K562 (cell line): ENCODE measurements at regions not wholly inside any gene's neighbourhood (a gene's known extent, or its start where the extent isn't known, plus 50 kb on each side); places are given as distances from the start of the nearest gene placed in this dataset.

Source experiments
- ATAC-seq: fragments of 200-7000 bp; cut with Tn5 transposase; 3 replicates; pipeline ENCODE4 v1.9.1; 2020; ENCODE audit warnings: moderate library complexity
- BruUV-seq: library from RNA; stranded (reverse); fragments of 400-500 nt; replicated peaks from 2 replicates; lab custom pipeline; 2021; lab: Mats Ljungman, UMichigan
- CTCF ChIA-PET: fragments of 300-600 bp; formaldehyde crosslinking; extraction: SDS; loops from one replicate; lab custom pipeline; 2021; ENCODE audit warnings: low intra/inter-chr PET ratio; lab: Yijun Ruan, JAX
- POLR2A ChIA-PET: fragments of 300-600, 350-650 bp; sonication (Branson Sonifier 250); formaldehyde crosslinking; extraction: SDS; loops from one replicate; lab custom pipeline; 2021; ENCODE audit warnings: antibody characterized with exemption, inconsistent platforms; lab: Yijun Ruan, JAX
- DNase-seq, 4 experiments: peaks; one replicate each; pipeline versions ENCODE4 v3.0.0 to v3.0.0-alpha.2; 2011 to 2018; ENCODE audit warnings: low spot score in 3 of 4, mixed read lengths in 3 of 4; ENCODE audit errors: extremely low read depth in 1 of 4
- FAIRE-seq: peaks from 2 replicates; lab custom pipeline; 2011; peaks lifted over from hg19 to GRCh38; lab: Jason Lieb, UNC
- H2AFZ ChIP-seq: 2 replicates; pipeline ENCODE4 v1.6.0; 2011; ENCODE audit warnings: low read depth, low read length, control low read depth, inconsistent platforms
- H3K27ac ChIP-seq: fragments of 200-600 bp; 3 replicates; pipeline ENCODE4 v1.8.0; 2011; ENCODE audit warnings: low read depth, mild to moderate bottlenecking, control low read depth, inconsistent platforms, low read length, moderate library complexity, mixed read lengths; ENCODE audit errors: extremely low read depth
- H3K27me3 ChIP-seq, 2 experiments: fragments of 300-600 bp in 1 of 2; 2 replicates in 1 of 2; 3 replicates in 1 of 2; pipeline versions ENCODE4 v1.6.0 to v1.8.0; 2011; ENCODE audit warnings: inconsistent platforms in 2 of 2, low read length in 2 of 2, mild to moderate bottlenecking in 1 of 2, mixed read lengths in 1 of 2, moderate library complexity in 1 of 2; ENCODE audit not compliant: control insufficient read depth in 2 of 2, insufficient read depth in 2 of 2
- H3K36me3 ChIP-seq: fragments of 300-600 bp; 3 replicates; pipeline ENCODE4 v1.8.0; 2011; ENCODE audit warnings: mild to moderate bottlenecking, low read length, inconsistent platforms; ENCODE audit not compliant: control insufficient read depth, insufficient read depth
- H3K4me1 ChIP-seq, 2 experiments: fragments of 200-600 bp in 1 of 2; replicated peaks in 1 of 2; 2 replicates in 1 of 2; 3 replicates in 1 of 2; pipeline versions ENCODE4 v1.5.1 to v1.8.0; 2011; ENCODE audit warnings: inconsistent platforms in 2 of 2, low read length in 2 of 2, mild to moderate bottlenecking in 1 of 2, mixed read lengths in 1 of 2, moderate library complexity in 1 of 2; ENCODE audit not compliant: control insufficient read depth in 2 of 2, insufficient read depth in 2 of 2
- H3K4me2 ChIP-seq: 2 replicates; pipeline ENCODE4 v1.6.1; 2011; ENCODE audit warnings: low read length, control low read depth, inconsistent platforms, mixed read lengths; ENCODE audit not compliant: insufficient read depth
- H3K4me3 ChIP-seq: fragments of 200-600 bp; sonication (generic), shearing (Covaris generic); 2 replicates; pipeline ENCODE4 v1.5.1; 2016; ENCODE audit warnings: control low read depth, inconsistent platforms
- H3K79me2 ChIP-seq: fragments of 200-600 bp; 3 replicates; pipeline ENCODE4 v1.8.0; 2011; ENCODE audit warnings: low read length, inconsistent platforms; ENCODE audit not compliant: control insufficient read depth, insufficient read depth
- H3K9ac ChIP-seq, 2 experiments: 2 replicates each; pipeline versions ENCODE4 v1.6.0 to v1.6.1; 2011; ENCODE audit warnings: low read depth in 2 of 2, low read length in 2 of 2, control low read depth in 1 of 2, inconsistent platforms in 1 of 2, mild to moderate bottlenecking in 1 of 2, mixed read lengths in 1 of 2; ENCODE audit not compliant: insufficient read depth in 1 of 2
- H3K9me1 ChIP-seq: one replicate; pipeline ENCODE4 v1.6.0; 2011; ENCODE audit warnings: inconsistent platforms, mild to moderate bottlenecking, low read length, moderate library complexity; ENCODE audit not compliant: control insufficient read depth, insufficient read depth
- H3K9me3 ChIP-seq: replicated peaks from 2 replicates; pipeline ENCODE4 v1.5.1; 2011; ENCODE audit warnings: low read depth, low read length, inconsistent platforms; ENCODE audit not compliant: control insufficient read depth, insufficient read depth
- H4K20me1 ChIP-seq: replicated peaks from 2 replicates; pipeline ENCODE4 v1.6.1; 2011; ENCODE audit warnings: low read length, inconsistent platforms, mixed read lengths; ENCODE audit not compliant: control insufficient read depth, insufficient read depth
- CEBPG ChIP-seq, 3 experiments: fragments of 200-800 bp in 1 of 3; sonication (Bioruptor generic) in 1 of 3; sonication (generic) in 1 of 3; formaldehyde crosslinking in 1 of 3; IDR thresholded peaks in 2 of 3; conservative IDR thresholded peaks in 1 of 3; 2 replicates each; pipeline versions ENCODE4 v1.6.1 to v1.8.0; 2016 to 2022; ENCODE audit warnings: missing compliant biosample characterization in 2 of 3, missing genetic modification characterization in 2 of 3, mild to moderate bottlenecking in 1 of 3, missing genetic modification reagents in 1 of 3
- CTCFL ChIP-seq: IDR thresholded peaks from 2 replicates; pipeline ENCODE4 v1.6.1; 2011; ENCODE audit warnings: borderline replicate concordance, low read depth, mild to moderate bottlenecking, moderate library complexity, low read length; ENCODE audit not compliant: insufficient read depth, poor library complexity, severe bottlenecking
- ELF4 ChIP-seq: fragments of 450-650 bp; formaldehyde crosslinking; IDR thresholded peaks from 2 replicates; pipeline ENCODE4 v1.4.0; 2022; ENCODE audit warnings: missing genetic modification characterization
- FOXK1 ChIP-seq: sonication (generic); formaldehyde crosslinking; IDR thresholded peaks from 2 replicates; pipeline ENCODE4 v1.8.0; 2022; ENCODE audit warnings: missing genetic modification reagents, mild to moderate bottlenecking, borderline replicate concordance
- MLX ChIP-seq, 2 experiments: fragments of 450-650 bp in 1 of 2; sonication (generic) in 1 of 2; formaldehyde crosslinking; conservative IDR thresholded peaks; 2 replicates each; pipeline versions ENCODE4 v1.4.0 to v1.8.1; 2020 to 2022; ENCODE audit warnings: mild to moderate bottlenecking in 1 of 2, missing genetic modification reagents in 1 of 2
- RFX1 ChIP-seq: fragments of 450-650 bp; IDR thresholded peaks from 2 replicates; pipeline ENCODE4 v1.6.1; 2016; ENCODE audit warnings: mild to moderate bottlenecking, moderate library complexity
- TARDBP ChIP-seq: fragments of 450-650 bp; IDR thresholded peaks from 2 replicates; pipeline ENCODE4 v1.6.1; 2016
- TSHZ1 ChIP-seq: fragments of 250-450 bp; sonication (Bioruptor Pico); IDR thresholded peaks from 2 replicates; pipeline ENCODE4 v1.4.0; 2020; ENCODE audit warnings: mild to moderate bottlenecking, moderate library complexity
- ZFPM2 ChIP-seq: fragments of 250-450 bp; sonication (Bioruptor Pico); IDR thresholded peaks from 2 replicates; pipeline ENCODE4 v1.5.1; 2022; ENCODE audit warnings: mild to moderate bottlenecking
- ZNF175 ChIP-seq: fragments of 200-800 bp; sonication (Bioruptor generic); IDR thresholded peaks from 2 replicates; pipeline ENCODE4 v1.6.1; 2016; ENCODE audit warnings: low read depth, mild to moderate bottlenecking, missing genetic modification characterization, missing compliant biosample characterization
- ZNF280B ChIP-seq: fragments of 250-450 bp; sonication (Bioruptor Pico); IDR thresholded peaks from 2 replicates; pipeline ENCODE4 v1.5.1; 2021; ENCODE audit warnings: mild to moderate bottlenecking
- ZNF444 ChIP-seq: fragments of 250-450 bp; sonication (Bioruptor Pico); IDR thresholded peaks from 2 replicates; pipeline ENCODE4 v1.4.0; 2020; ENCODE audit warnings: mild to moderate bottlenecking, moderate library complexity
- ZNF695 ChIP-seq: fragments of 450-650 bp; formaldehyde crosslinking; IDR thresholded peaks from 2 replicates; pipeline ENCODE4 v1.4.0; 2020; ENCODE audit warnings: mild to moderate bottlenecking, moderate library complexity
- WGBS: fragments of 100-300 bp; shearing (Covaris generic); methylation state at CpG from one replicate; pipeline ENCODE4 v1.1.6; 2016; ENCODE audit warnings: low coverage, mixed read lengths; ENCODE audit not compliant: insufficient coverage; ENCODE audit errors: missing lambda C conversion rate; 5-methylcytosine and 5-hydroxymethylcytosine counted together
- in situ Hi-C: fragments of 300-500 bp; cut with MboI; formaldehyde crosslinking; loops from 4 replicates; pipeline ENCODE4 v1.15.0; 2018; ENCODE audit warnings: inconsistent platforms, mixed read lengths
- intact Hi-C: fragments of 100-400 bp; cut with micrococcal nuclease; formaldehyde crosslinking; loops from 2 replicates; pipeline ENCODE4 v1.14.2; 2022

- TF ChIP-seq CTCFL = no peak
- TF ChIP-seq ELF4 (CRISPR knock-in tag) = no peak
- TF ChIP-seq ZNF280B = no peak
- TF ChIP-seq TARDBP = no peak
- no peak for TF ChIP-seq RFX1
- no peak for TF ChIP-seq ZNF695 (CRISPR knock-in tag)
- TF ChIP-seq FOXK1 (CRISPR knock-in tag) = no peak
- TF ChIP-seq CEBPG (CRISPR knock-in tag; IDR thresholded peaks at IDR 0.05) = no peak
- TF ChIP-seq CEBPG (tag; conservative IDR thresholded peaks at IDR 0.05 in 1 of 2, IDR thresholded peaks at IDR 0.05 in 1 of 2) = no peak
- TF ChIP-seq, all 486 proteins: peak for 0
These were observed 748.9 kb downstream of the MECOM start (continued) for GRCh38 chr3:168914662-168915061.

- CTCF ChIA-PET = no interaction called here
- in situ Hi-C loops = no loop called here
- no peak for TF ChIP-seq TSHZ1
- no peak for TF ChIP-seq ZNF175 (CRISPR knock-in tag)
- no peak for TF ChIP-seq ZFPM2
- TF ChIP-seq ZNF444 (CRISPR knock-in tag) = no peak
- TF ChIP-seq MLX (CRISPR knock-in tag; conservative IDR thresholded peaks at IDR 0.05) = no peak
These were observed 754.3 kb downstream of the MECOM start for GRCh38 chr3:168909260-168909659.

More at GRCh38 chr3:168909260-168909659, 754.3 kb downstream of the MECOM start:
- FAIRE-seq (no peak), ATAC-seq (no peak), DNase-seq (no peak)
- no peak overlapping the region for H2AFZ ChIP-seq
- 0% methylated on average over 1 of the region's 1 CpG for WGBS
- POLR2A ChIA-PET = no interaction called here
- no peaks in the 10 kb centered on the region for H3K9me1 ChIP-seq
- no peaks in the 10 kb centered on the region for H3K9me3 ChIP-seq
- intact Hi-C loops = no loop called here
- no TSS peak for BruUV-seq
- H3K9ac ChIP-seq = no peak overlapping the region
- no peaks in the 10 kb centered on the region for H3K36me3 ChIP-seq
- H3K27me3 ChIP-seq = no peaks in the 10 kb centered on the region
- no peaks in the 10 kb centered on the region for H3K4me1 ChIP-seq
- no peaks in the 10 kb centered on the region for H3K79me2 ChIP-seq
- H3K27ac ChIP-seq = no peak overlapping the region
- no peaks in the 10 kb centered on the region for H4K20me1 ChIP-seq
- no peak overlapping the region for H3K4me2 ChIP-seq
- H3K4me3 ChIP-seq = no peak overlapping the region
